H7 (cell line): ENCODE measurements at regions not wholly inside any gene's neighbourhood (a gene's known extent, or its start where the extent isn't known, plus 50 kb on each side); places are given as distances from the start of the nearest gene placed in this dataset.

Experiments
- DNase-seq: peaks from one replicate; pipeline ENCODE4 v3.0.0; 2012
- H3K27me3 ChIP-seq: 2 replicates; pipeline ENCODE4 v1.6.0; 2011; ENCODE audit warnings: mild to moderate bottlenecking, low read length; ENCODE audit not compliant: control insufficient read depth, insufficient read depth
- H3K36me3 ChIP-seq: replicated peaks from 2 replicates; pipeline ENCODE4 v1.5.1; 2011; ENCODE audit warnings: low read length; ENCODE audit not compliant: control insufficient read depth, insufficient read depth
- H3K4me3 ChIP-seq: 2 replicates; pipeline ENCODE4 v1.5.1; 2011; ENCODE audit warnings: low read depth, mild to moderate bottlenecking, control low read depth, low read length, moderate library complexity; ENCODE audit not compliant: insufficient read depth

GRCh38 chr3:34283751-34284150 is 485.3 kb downstream of the PDCD6IP start:
- no peak for DNase-seq
- H3K27me3 ChIP-seq: no peaks in the 10 kb centered on the region; the same call in 1 of the 2 replicates
- H3K36me3 ChIP-seq: no peaks in the 10 kb centered on the region
- H3K4me3 ChIP-seq: no peak overlapping the region

GRCh38 chr3:34284959-34285826 is 486.8 kb downstream of the PDCD6IP start:
- Histone ChIP-seq H3K4me3 (no peak overlapping the region), H3K36me3 (no peaks in the 10 kb centered on the region), H3K27me3 (no peaks in the 10 kb centered on the region; the same call in 1 of the 2 replicates)
- DNase-seq: no peak

GRCh38 chr3:34285827-34286188 is 487.4 kb downstream of the PDCD6IP start:
- no peak for DNase-seq
- H3K36me3 ChIP-seq: no peaks in the 10 kb centered on the region
- no peaks in the 10 kb centered on the region; the same call in 1 of the 2 replicates for H3K27me3 ChIP-seq
- no peak overlapping the region for H3K4me3 ChIP-seq

GRCh38 chr3:34292605-34293300 is 494.3 kb downstream of the PDCD6IP start:
- Histone ChIP-seq H3K4me3 (no peak overlapping the region), H3K36me3 (no peaks in the 10 kb centered on the region), H3K27me3 (no peaks in the 10 kb centered on the region)
- no peak for DNase-seq

DNA sequence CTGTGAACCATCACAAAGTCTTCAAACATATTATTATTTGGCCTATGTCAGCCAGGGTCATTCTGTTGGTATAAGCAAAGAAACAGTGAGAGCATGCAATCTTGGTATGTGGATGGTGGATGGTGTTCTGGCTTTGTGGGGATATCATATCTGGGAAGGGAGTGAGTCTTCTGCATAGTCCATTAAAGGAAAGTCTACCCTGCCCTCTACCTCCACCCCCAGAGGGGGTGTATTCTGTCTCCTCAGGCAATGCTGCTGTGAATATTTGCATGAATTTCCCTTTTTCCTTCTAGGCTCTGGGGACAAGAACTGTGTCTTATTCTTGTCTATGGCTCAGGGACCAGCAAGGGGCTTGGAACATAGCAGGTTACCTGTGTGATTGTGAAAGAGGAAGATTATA is 495.8 kb downstream of the PDCD6IP start:
- no peaks in the 10 kb centered on the region for H3K36me3 ChIP-seq
- no peak for DNase-seq
- no peak overlapping the region for H3K4me3 ChIP-seq
- no peaks in the 10 kb centered on the region for H3K27me3 ChIP-seq

- Histone ChIP-seq H3K4me3 (no peak overlapping the region), H3K36me3 (no peaks in the 10 kb centered on the region), H3K27me3 (peaks cover 4% of the 10 kb centered on the region)
- DNase-seq: no peak
These were observed 498.4 kb downstream of the PDCD6IP start for GRCh38 chr3:34296796-34297195.

DNA sequence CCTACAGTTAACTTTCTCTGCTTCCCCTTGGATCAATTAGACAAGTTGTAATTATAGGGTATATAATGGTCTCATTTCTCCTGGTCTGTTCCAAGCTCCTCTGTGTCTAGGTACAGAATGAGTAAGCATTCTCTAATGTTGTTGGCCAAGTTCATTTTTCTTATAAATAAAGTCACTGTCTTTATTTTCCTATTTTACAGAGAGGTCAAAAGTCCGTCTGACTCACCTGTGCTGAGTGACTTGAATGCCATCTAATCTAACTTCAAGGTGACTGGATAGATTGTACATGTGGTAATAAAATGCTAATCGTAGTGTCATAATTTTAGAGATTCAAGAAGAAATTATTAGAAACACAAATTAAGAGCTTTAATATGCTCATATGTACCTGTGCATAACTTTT is 500.2 kb downstream of the PDCD6IP start:
- H3K4me3 ChIP-seq: no peak overlapping the region
- H3K27me3 ChIP-seq: peaks cover 4% of the 10 kb centered on the region
- no peaks in the 10 kb centered on the region for H3K36me3 ChIP-seq
- DNase-seq: no peak

GRCh38 chr3:34300621-34301020 is 502.2 kb downstream of the PDCD6IP start:
- Histone ChIP-seq H3K4me3 (no peak overlapping the region), H3K27me3 (peaks cover 7% of the 10 kb centered on the region), H3K36me3 (no peaks in the 10 kb centered on the region)
- DNase-seq: no peak

- no peak for DNase-seq
- Histone ChIP-seq H3K27me3 (peaks cover 7% of the 10 kb centered on the region), H3K36me3 (no peaks in the 10 kb centered on the region), H3K4me3 (no peak overlapping the region)
These were observed 502.9 kb downstream of the PDCD6IP start for GRCh38 chr3:34301313-34301712.

GRCh38 chr3:34305266-34305665 is 506.8 kb downstream of the PDCD6IP start:
- H3K36me3 ChIP-seq: no peaks in the 10 kb centered on the region
- peaks cover 3% of the 10 kb centered on the region for H3K27me3 ChIP-seq
- no peak for DNase-seq
- H3K4me3 ChIP-seq: no peak overlapping the region

GRCh38 chr3:34312684-34313083 is 514.3 kb downstream of the PDCD6IP start:
- DNase-seq: no peak

DNA sequence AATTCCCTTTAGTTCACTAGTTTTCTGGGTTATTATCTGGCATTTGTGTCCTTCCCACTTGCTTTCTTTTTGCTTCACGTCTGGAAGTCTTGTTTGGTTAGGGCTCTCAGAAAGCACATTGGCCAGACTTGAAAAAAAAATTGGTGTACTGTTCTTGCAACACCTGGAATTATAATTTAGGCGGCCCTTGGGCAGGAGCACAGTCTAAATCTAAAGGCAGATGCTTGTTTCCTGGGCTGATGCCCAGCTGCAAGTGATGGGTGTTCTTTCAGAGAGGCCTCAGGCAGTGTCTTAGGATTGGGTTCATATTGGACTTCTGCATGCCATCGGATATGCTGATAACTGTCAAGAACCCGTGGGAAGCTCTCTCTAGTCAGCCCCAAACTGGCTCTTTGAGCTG is 521.5 kb downstream of the PDCD6IP start:
- no peaks in the 10 kb centered on the region for H3K36me3 ChIP-seq
- DNase-seq: no peak
- no peaks in the 10 kb centered on the region for H3K27me3 ChIP-seq
- no peak overlapping the region for H3K4me3 ChIP-seq

More at GRCh38 chr3:34312684-34313083, 514.3 kb downstream of the PDCD6IP start:
- Histone ChIP-seq H3K36me3 (no peaks in the 10 kb centered on the region), H3K27me3 (no peaks in the 10 kb centered on the region), H3K4me3 (no peak overlapping the region)

GRCh38 chr3:34323517-34323916 is 525.1 kb downstream of the PDCD6IP start:
- Histone ChIP-seq H3K4me3 (no peak overlapping the region), H3K27me3 (no peaks in the 10 kb centered on the region), H3K36me3 (no peaks in the 10 kb centered on the region)
- DNase-seq: no peak

GRCh38 chr3:34346656-34347055 is 548.2 kb downstream of the PDCD6IP start:
- H3K4me3 ChIP-seq: no peak overlapping the region
- no peaks in the 10 kb centered on the region for H3K36me3 ChIP-seq
- DNase-seq: no peak
- no peaks in the 10 kb centered on the region for H3K27me3 ChIP-seq
